ENCODE measurements at regions not wholly inside any gene's neighbourhood (a gene's known extent, or its start where the extent isn't known, plus 50 kb on each side); places are given as distances from the start of the nearest gene placed in this dataset.

DNA sequence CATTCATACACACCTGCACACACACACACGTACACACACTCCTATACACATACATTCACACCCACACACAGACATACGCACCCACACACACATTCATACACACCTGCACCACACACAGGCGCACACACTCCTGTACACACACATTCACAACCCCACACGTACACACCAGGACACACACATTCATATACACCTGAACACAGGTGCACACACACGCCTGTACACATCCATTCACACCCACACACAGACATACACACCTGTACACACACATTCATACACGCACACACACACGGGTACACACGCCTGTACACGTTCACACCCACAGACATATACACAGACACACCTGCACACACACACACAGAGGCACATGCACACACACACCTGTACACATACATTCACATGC, 53.0 kb upstream of the PPP2R3B start:
- no peak overlapping the region for H2AFZ ChIP-seq (ENCODE audit: low read depth, low read length, poor library complexity, severe bottlenecking)
- ATAC-seq = no peak

DNA sequence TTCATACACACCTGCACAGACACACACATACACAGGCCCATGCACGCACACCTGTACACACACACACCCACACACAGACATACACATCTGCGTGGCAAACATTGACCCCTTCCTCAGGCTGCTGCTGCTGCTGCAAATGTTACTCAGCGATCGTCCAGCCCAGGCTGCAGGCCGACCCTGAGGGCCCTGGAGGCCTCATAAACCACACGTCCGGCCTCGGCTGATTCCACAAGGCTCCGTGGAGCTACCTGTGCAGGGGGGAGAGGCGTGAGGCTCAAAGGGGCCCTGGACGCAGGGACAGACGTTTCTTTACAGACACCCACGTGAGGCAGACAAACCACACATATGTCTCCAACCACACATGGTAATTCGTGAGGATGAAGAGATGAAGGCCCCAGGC, 53.9 kb upstream of the PPP2R3B start:
- Histone ChIP-seq H3K9me2 (ENCODE audit: insufficient read depth) (no peaks in the 10 kb centered on the region), H3K4me1 (ENCODE audit: control insufficient read depth in 1 of 2, insufficient read depth in 2 of 2, low read length in 2 of 2) (no peaks in the 10 kb centered on the region), H3K27me3 (ENCODE audit: insufficient read depth, low read length) (peaks cover 4% of the 10 kb centered on the region; the same call in 1 of the 2 replicates), H3K36me3 (ENCODE audit: control insufficient read depth in 1 of 2, insufficient read depth in 2 of 2, low read length in 2 of 2) (no peaks in the 10 kb centered on the region), H3K4me2 (ENCODE audit: low read length) (no peak overlapping the region), H2AFZ (ENCODE audit: low read depth, low read length, poor library complexity, severe bottlenecking) (no peak overlapping the region), H3K4me3 (replicated peaks in 1 of 2; ENCODE audit: low read depth in 1 of 2, low read length in 2 of 2) (no peak overlapping the region), H3K9ac (ENCODE audit: low read length) (no peak overlapping the region), H3K9me3 (ENCODE audit: control insufficient read depth in 1 of 2, insufficient read depth in 1 of 2, low read depth in 1 of 2, low read length in 2 of 2) (no peaks in the 10 kb centered on the region), H3K27ac (ENCODE audit: low read depth, low read length) (no peak overlapping the region), H4K20me1 (ENCODE audit: insufficient read depth) (no peaks in the 10 kb centered on the region), H3K79me2 (ENCODE audit: insufficient read depth, low read length) (no peaks in the 10 kb centered on the region)
- intact Hi-C loops (cut with micrococcal nuclease) = no loop called here
- ChIA-PET CTCF (no interaction called here), POLR2A (no interaction called here), RAD21 (ENCODE audit: low non-redundant PET in 1 of 2, low total read pairs in 2 of 2, uncharacterized antibody in 2 of 2, unreplicated experiment in 2 of 2) (no interaction called here)
- DNase-seq (ENCODE audit: low read depth, low spot score) (no peak), ATAC-seq (no peak)
- BruUV-seq (replicated peaks) = no TSS peak
- TF ChIP-seq, protein P1, sequence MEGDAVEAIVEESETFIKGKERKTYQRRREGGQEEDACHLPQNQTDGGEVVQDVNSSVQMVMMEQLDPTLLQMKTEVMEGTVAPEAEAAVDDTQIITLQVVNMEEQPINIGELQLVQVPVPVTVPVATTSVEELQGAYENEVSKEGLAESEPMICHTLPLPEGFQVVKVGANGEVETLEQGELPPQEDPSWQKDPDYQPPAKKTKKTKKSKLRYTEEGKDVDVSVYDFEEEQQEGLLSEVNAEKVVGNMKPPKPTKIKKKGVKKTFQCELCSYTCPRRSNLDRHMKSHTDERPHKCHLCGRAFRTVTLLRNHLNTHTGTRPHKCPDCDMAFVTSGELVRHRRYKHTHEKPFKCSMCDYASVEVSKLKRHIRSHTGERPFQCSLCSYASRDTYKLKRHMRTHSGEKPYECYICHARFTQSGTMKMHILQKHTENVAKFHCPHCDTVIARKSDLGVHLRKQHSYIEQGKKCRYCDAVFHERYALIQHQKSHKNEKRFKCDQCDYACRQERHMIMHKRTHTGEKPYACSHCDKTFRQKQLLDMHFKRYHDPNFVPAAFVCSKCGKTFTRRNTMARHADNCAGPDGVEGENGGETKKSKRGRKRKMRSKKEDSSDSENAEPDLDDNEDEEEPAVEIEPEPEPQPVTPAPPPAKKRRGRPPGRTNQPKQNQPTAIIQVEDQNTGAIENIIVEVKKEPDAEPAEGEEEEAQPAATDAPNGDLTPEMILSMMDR (IDR thresholded peaks at IDR 0.05 in 2 of 3, conservative IDR thresholded peaks at IDR 0.05 in 1 of 3; ENCODE audit: borderline replicate concordance in 1 of 3, insufficient read depth in 1 of 3, low read depth in 2 of 3, low read length in 2 of 3) = no peak
- TF ChIP-seq, protein P2, sequence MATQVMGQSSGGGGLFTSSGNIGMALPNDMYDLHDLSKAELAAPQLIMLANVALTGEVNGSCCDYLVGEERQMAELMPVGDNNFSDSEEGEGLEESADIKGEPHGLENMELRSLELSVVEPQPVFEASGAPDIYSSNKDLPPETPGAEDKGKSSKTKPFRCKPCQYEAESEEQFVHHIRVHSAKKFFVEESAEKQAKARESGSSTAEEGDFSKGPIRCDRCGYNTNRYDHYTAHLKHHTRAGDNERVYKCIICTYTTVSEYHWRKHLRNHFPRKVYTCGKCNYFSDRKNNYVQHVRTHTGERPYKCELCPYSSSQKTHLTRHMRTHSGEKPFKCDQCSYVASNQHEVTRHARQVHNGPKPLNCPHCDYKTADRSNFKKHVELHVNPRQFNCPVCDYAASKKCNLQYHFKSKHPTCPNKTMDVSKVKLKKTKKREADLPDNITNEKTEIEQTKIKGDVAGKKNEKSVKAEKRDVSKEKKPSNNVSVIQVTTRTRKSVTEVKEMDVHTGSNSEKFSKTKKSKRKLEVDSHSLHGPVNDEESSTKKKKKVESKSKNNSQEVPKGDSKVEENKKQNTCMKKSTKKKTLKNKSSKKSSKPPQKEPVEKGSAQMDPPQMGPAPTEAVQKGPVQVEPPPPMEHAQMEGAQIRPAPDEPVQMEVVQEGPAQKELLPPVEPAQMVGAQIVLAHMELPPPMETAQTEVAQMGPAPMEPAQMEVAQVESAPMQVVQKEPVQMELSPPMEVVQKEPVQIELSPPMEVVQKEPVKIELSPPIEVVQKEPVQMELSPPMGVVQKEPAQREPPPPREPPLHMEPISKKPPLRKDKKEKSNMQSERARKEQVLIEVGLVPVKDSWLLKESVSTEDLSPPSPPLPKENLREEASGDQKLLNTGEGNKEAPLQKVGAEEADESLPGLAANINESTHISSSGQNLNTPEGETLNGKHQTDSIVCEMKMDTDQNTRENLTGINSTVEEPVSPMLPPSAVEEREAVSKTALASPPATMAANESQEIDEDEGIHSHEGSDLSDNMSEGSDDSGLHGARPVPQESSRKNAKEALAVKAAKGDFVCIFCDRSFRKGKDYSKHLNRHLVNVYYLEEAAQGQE (IDR thresholded peaks at IDR 0.05; ENCODE audit: low read depth) = no peak

More for the DNA sequence above, 53.0 kb upstream of the PPP2R3B start:
- TF ChIP-seq SRF (IDR thresholded peaks at IDR 0.05; ENCODE audit: low read depth) (no peak), YY1 (IDR thresholded peaks at IDR 0.05; ENCODE audit: extremely low read depth, insufficient replicate concordance, low read depth, low read length) (no peak)
- TF ChIP-seq, protein P3, sequence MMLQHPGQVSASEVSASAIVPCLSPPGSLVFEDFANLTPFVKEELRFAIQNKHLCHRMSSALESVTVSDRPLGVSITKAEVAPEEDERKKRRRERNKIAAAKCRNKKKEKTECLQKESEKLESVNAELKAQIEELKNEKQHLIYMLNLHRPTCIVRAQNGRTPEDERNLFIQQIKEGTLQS (IDR thresholded peaks at IDR 0.05) = no peak
- Histone ChIP-seq H3K9me2 (ENCODE audit: insufficient read depth) (no peaks in the 10 kb centered on the region), H3K9me3 (ENCODE audit: control insufficient read depth in 1 of 2, insufficient read depth in 1 of 2, low read depth in 1 of 2, low read length in 2 of 2) (no peaks in the 10 kb centered on the region), H3K4me1 (ENCODE audit: control insufficient read depth in 1 of 2, insufficient read depth in 2 of 2, low read length in 2 of 2) (no peaks in the 10 kb centered on the region), H3K4me2 (ENCODE audit: low read length) (no peak overlapping the region), H3K27ac (ENCODE audit: low read depth, low read length) (no peak overlapping the region), H4K20me1 (ENCODE audit: insufficient read depth) (no peaks in the 10 kb centered on the region), H3K4me3 (replicated peaks in 1 of 2; ENCODE audit: low read depth in 1 of 2, low read length in 2 of 2) (no peak overlapping the region), H3K9ac (ENCODE audit: low read length) (no peak overlapping the region), H3K79me2 (ENCODE audit: insufficient read depth, low read length) (no peaks in the 10 kb centered on the region), H3K36me3 (ENCODE audit: control insufficient read depth in 1 of 2, insufficient read depth in 2 of 2, low read length in 2 of 2) (no peaks in the 10 kb centered on the region), H3K27me3 (ENCODE audit: insufficient read depth, low read length) (peaks cover 4% of the 10 kb centered on the region; the same call in 1 of the 2 replicates)
- CTCF ChIA-PET = no interaction called here
- RAD21 ChIA-PET (ENCODE audit: low non-redundant PET in 1 of 2, low total read pairs in 2 of 2, uncharacterized antibody in 2 of 2, unreplicated experiment in 2 of 2) = no interaction called here
- no peak for DNase-seq (ENCODE audit: low read depth, low spot score)
- no TSS peak for BruUV-seq (replicated peaks)
- POLR2A ChIA-PET = no interaction called here
- intact Hi-C loops (cut with micrococcal nuclease) = no loop called here
